HTR-8/SVneo (cell line): ENCODE measurements at regions not wholly inside any gene's neighbourhood (a gene's known extent, or its start where the extent isn't known, plus 50 kb on each side); places are given as distances from the start of the nearest gene placed in this dataset.
"Not testable (repeated sequence)": the region's sequence is repeated elsewhere in the genome, so short reads cannot be mapped to it uniquely, and the experiment has no call there.

Experiments
- DNase-seq: peaks from one replicate; pipeline ENCODE4 v3.0.0; 2011; ENCODE audit warnings: low spot score, mixed read lengths; ENCODE audit not compliant: insufficient read length
- FAIRE-seq: peaks from 2 replicates; lab custom pipeline; 2011; peaks lifted over from hg19 to GRCh38; lab: Jason Lieb, UNC

DNA sequence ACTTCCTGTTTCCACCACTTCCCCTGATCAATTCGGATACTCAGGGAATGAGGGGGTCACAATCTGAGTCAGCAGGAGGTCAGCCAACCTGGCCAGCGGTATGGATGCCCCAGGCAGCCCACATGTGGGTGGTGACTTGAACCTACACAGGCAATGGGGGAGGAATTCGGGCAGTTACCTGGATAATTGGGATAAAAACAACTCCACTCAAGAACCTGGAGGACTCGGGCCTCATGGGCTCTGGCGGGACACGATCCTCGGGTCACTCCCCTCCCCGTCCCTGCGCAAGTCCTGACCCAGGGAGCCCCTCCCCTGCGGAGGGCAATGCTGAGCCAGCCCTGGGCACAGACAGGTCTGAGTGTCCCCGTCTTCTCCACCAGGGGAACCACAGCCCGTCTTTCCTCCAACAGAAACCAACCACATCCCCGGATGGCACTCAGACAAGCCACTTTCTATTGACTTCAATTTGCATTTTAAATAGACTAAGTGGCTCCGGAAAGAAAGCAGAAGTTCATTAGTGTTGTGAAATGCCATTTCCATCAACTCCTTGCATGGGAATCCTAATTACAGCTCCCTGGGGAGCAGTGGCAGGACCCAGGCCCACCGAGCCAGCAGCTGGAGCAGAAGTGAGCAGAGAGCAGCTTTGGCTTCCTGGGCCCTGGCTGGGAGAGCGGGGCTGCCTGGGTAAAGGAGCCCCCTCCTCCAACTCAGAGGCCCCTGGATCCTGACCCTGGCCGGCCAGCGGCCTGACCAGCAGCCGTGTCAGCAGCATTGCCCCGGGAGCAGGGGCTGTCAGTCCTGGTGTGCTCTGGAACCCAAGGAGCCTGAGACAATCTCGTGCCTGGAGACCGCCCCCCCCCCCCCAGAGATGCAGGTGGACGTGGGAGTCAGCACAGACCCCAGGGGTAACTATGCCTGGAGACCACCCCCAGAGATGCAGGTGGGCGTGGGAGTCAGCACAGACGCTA, 374.1 kb downstream of the ADGRD1 start:
- no peak for DNase-seq
- FAIRE-seq = no peak

DNA sequence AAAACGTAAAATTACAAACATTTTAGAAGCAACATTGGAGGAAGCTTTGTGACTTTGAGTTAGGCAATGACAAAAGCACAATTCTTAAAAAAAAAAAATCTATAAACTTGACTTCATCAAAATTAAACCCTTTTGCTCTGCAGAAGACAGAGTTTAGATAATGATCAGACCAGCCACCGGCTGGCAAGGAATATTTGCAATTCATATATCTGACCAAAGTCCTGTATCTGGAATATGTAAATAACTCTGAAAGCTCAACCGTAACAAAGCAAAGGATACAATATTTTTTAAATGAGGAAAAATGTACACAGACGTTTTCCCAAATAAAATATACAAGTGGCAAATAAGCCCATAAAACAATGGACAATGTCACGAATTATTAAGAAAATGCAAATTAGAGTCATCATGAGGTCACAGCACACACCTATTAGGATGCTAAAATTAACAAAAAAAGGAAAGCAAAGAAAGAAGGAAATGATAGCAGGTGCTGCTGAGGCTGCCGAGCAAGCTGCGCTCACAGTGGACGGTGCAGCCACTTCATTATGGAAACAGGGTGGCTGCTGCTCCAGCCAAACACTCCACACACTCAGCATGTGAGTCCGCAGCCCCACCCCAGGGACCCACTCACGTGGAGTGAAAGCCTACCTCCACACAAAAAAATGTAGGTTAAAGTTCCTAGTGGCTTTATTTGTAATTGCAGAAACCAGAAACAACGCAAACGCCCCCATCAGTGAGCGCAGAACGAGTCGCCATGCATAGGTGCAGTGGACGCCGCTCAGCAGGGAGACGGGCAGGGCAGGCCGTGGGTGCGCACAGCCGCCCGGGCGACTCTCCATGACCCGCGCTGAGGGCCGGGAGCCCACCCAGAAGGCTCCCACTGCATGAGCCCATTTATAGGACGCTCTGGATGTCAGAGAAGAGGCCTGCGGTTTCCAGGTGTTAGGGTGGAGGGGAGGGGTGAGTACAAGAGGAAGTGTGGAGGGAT, 375.4 kb downstream of the ADGRD1 start:
- not testable (repeated sequence) for DNase-seq, FAIRE-seq

DNA sequence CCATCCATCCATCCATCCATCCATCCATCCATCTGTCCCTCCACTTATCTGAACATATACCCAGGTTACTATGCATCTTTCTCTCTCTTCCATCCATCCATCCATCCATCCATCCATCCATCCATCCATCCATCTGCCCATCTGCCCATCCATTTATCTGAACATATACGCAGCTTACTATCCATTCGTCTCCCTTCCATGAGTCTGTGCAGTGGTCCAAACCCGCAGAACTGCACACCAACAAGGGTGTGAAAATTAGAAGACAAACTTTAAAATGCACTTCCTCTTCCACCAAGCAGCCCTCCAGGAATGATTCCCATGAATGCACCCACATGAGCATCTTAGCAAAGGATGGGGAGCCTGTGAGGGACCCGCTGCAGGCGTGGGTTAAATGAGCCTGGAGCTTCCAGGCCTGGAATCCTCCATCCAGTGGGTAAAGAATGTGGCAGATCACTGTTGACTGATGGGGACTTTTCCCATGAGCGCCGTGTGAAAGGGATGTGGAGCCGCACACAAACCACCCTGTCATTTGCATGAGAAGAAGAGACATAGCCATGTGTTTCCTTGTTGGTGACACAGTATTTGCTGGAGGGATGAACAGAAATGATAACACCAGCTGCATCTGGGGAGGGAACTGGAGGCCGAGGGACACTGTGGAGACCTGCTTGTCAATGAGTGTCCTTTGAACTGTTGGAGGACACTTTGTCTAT, 376.6 kb downstream of the ADGRD1 start:
- DNase-seq = no peak
- FAIRE-seq = no peak

DNA sequence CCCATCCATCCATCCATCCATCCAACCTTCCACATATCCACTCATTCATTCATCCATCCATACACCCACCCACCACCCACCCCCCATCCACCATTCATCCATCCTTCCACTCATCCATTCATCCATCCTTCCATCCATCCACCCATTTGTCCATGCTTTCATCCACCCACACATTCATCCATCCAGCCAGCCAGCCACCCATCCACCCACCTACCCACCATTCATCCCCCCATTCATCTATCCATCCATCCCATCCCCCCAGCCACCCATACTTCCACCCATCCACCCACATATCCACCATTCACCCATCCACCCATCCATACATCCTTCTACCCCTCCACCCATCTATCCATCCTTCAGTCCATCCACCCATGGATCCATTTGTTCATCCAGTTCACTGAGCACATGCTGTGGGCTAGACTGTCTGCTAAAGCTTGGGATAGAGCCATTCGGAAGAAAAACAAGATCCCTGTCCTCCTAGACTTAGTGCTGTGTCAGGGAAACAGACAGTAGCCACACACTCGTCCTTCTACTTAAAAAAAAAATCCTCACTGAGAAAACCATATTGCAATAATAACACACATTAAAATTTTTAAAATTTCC, 377.5 kb downstream of the ADGRD1 start:
- DNase-seq (no peak), FAIRE-seq (no peak)

DNA sequence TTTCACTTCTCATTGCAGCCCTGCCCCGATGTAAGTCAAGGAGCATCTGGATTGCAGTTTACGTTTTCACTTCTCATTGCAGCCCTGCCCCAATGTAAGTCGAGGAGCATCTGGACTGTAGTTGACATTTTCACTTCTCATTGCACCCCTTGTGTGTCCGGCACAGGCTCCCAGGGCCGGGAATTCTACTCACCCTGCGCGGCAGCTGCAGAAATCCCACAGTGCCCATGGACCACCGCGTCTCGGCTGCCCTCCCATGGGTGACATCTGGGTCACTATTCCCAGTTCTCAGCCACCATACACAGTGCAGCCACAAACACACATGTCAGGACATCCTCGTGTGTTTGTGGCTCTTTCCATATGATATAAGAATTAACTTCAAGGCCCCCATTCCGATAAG, 378.5 kb downstream of the ADGRD1 start:
- no peak for FAIRE-seq

DNA sequence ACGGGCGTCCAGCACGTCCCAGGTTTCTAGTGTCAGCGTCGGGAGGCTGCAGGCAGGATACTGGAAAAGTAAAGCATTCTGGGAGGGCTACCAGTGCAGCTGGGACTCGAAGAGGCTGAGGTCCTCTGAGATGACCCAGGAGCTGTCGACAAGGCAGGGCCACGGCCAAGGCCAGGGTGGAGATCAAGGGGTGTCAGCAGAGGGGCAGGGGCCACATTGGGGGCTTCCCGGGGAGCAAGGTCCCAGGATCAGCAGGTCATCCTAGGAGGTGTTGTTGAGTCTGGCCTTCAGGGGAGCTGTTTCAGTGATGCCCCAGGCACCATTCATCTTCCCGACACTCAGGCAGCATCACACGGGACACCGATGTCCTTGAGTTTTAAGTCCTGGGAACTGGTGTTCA, 377.8 kb upstream of the SFSWAP start:
- DNase-seq = no peak

More for the DNA sequence above, 378.5 kb downstream of the ADGRD1 start:
- DNase-seq = no peak

DNA sequence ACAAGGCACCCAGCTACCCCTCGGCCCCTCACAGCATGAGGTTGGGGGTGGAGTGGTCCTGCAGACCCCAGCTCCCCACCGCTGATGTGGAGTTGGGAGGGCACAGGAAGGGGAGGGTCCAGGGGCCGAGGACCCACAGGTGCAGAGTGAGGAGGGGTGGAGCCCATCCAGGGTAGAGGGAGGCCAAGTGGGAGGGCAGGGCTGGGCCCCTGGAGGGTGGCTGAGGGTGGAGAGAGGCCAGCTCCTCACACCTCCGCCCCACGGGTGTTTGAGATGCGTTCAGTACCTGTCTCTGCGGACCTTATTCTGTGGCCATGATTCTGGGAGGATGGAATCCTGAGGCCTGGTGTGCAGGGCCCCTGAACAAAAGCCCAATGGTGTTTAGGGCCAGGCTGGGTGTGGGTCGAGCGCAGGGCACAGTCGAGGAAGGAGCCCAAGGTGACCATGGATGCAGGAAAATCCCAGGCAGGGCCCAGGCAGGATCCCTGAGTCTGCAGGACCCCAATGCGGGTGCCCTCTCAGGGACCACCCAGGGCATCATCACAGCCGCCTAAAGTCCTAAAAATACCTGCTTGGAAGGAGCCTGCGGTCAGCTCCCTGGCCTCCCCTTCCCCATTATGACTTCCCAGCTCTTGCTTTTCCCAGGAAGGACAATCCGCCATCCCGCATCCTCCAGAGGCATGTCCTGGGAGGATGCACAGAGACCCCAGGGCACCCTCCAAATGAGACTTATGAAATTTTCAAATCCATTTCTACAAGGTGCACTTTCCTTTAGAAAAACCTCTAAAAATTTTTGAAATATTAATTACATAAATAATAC, 377.1 kb upstream of the SFSWAP start:
- DNase-seq (no peak), FAIRE-seq (no peak)

More for the DNA sequence above, 377.8 kb upstream of the SFSWAP start:
- FAIRE-seq = no peak

DNA sequence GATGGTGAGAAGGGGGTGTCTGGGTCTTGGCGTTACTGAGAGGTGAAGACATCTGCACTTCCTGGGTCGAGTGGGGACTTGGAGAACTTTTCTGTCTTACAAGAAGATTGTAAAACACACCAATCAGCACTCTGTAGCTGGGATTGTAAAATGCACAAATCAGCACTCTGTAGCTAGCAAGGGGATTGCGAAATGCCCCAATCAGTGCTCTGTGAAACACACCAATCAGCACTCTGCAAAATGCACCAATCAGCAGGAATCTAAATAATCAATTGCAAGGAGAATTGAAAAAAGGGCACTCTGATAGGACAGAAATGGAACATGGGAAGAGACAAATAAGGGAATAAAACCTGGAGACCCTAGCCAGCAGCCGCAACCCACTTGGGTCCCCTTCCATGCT, 376.1 kb upstream of the SFSWAP start:
- DNase-seq = no peak
- no peak for FAIRE-seq

DNA sequence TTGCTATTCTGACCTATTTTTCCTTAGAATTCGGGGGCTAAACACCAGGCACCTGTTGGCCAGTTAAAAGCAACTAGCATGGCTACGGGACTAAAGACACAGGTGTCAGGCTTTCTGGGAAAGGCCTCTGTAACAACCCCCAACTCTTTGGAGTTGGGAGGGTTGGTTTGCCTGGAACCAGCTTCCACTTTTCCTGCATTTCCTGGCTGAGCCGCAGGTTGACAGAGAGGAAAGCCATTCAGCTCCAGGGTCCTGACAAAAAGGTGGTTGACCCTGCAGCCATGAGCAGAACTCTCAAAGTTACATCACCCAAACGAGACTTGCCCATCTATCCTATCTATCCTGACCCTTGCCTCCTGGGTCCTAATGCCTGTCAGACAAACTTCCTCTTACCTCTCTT, 375.4 kb upstream of the SFSWAP start:
- no peak for FAIRE-seq
- no peak for DNase-seq

DNA sequence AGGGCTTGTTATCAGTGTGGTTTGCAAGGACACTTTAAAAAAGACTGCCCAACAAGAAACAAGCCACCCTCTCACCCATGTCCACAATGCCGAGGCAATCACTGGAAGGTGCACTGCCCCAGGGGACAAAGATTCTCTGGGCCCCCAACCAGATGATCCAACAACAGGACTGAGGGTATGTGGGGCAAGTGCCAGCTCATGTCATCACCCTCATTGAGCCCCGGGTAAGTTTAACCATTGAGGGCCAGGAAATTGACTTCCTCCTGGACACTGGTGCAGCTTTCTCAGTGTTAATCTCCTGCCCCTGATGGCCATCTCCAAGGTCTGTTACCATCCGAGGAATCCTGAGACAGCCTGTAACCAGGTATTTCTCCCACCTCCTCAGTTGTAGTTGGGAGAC, 373.0 kb upstream of the SFSWAP start:
- not testable (repeated sequence) for DNase-seq, FAIRE-seq

DNA sequence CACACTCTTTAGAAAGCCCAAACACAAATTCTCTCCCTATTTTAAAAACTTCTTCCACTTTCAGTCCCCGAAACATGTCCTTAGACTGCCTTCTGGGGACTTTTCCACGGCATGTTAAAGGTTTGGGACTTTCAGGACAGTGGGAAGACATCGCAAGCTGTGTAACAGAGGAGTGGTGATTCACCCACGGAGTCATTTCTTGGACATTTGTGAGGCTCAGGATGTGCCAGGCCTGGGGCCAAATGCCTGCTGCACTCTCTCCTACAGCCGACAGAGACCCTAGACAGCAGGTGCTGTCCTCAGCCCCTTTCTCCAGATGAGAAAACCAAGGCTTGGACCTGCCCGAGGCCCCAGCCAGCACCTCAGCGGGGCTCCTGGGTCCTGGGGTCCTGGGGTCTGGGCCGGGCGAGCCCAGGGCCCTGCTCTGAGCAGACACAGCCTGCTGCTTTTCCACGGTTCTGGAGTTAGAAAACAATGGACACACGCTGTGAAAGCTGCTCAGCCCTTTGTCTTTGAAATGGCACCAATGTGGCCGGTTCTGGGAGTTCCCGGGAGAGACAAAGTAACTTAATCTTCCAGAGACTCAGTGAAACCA, 370.2 kb upstream of the SFSWAP start:
- no peak for FAIRE-seq
- no peak for DNase-seq

DNA sequence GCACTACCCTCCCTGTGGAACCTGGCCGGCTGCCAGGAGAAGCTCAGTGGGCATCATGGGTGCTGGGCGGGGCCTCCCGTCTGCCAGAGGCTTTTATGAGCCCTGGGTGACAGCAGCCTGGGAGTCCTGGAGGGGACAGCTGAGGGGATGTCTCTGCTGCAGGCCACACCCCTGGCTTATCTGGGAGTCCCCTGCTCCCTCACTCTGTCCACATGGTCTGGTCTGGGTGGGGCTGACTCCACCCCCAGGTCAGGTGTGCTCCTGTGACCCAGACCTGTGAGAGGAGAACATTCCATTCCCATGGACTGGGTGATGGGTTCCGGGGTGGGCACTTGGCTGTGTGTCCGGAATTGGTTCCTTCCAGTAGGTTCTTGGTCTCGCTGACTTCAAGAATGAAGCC, 369.3 kb upstream of the SFSWAP start:
- not testable (repeated sequence) for DNase-seq, FAIRE-seq

DNA sequence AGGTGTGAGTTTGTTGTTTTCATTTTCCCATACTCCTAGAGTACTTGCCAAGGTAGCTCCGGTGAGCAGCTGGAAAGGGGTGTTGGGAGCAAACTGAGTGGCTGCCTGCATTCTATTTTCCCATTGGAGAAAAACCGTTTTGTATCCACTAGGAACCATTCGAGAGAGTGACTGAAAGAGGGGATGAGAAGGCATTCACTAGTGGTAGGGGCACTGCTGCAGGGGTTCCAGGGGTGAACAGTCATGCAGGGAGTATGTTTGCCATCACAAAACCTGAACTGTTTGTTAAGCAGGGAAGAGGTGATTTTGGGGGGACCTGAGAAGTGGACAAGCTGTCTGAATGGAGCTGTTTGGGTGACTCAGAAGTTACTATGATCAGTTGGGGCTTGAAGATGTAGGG, 367.5 kb upstream of the SFSWAP start:
- DNase-seq, FAIRE-seq: not testable (repeated sequence)

DNA sequence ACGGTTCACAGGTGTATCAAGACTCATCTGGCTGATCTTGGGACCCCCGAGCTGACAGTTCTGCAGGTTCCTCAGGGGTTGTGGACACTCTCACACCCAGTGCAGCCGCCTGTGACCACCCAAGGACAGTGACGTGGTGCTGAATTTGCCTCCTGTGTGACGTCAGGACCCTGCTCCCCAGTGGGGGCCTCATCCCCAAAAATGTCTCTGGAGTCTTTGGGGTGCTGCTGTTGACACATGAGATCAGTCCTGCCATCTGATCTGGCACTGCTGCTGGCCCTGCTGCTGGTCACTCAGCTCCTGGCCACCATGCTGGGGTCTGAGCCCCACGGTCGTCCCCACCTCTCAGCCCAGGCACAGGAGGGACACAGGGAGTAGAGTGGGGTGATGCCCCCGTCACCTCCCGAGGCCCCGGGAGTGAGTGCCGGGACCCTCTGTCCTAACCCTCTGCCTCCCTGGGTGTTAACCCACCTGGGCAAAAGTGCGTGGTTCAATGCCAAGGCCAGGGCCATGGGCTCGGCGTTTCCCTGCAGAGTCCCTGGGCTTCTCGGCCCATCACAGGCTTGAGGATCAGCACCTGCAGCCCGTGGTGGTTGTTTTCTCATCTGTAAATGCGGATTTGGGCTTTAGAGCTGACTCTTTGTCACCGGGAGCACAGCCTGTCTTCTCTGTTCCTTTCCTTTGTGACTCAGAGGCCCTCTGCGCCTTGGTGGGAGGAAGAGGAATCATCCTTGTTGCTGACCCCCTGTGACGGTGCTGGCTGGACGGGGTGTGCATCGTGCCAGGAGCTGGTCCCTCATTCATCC, 366.0 kb upstream of the SFSWAP start:
- peak; percentile 26 for FAIRE-seq

DNA sequence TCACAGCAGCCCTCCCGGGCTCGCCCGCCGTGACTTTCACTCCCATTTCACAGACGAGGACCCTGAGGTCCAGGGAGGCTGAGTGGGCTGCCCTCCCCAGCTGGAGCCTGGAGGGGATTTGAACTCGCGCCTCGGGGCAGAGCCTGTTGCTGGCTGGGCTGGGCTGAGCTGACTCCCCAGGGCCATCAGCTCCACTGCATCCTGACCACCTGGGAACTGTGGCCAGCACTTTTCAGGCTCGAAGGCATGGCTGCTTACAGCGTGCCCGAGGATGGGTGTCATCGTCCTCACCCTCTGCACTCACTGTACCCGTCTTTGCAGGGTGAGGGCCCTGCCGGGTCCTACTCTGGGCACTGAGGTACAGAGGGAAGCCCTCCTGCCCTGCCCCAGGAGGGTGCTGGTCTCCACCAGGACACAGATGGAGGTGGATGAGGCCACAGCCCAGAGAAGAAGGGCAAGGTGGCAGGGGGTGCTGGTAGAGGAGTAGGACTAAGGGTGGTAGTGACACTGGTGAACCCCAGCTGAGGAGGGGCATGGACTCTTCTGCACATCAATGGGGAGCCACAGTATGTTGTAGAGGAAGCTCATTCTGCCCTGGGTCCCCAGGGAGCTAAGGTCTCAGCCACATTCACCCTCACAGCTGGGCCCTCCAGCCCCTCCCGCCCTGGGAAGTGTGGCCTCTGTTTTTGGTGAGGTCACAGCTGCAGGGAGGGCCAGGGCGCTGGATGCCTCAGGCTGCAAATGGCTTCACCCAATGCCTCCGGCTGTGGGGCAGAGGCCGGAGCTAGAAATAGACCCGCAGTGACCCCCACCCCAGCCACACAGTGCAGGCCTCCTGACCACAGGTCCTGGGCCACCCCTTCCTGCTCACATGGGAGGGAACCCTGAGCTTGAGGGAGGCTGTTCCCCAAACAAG, 365.1 kb upstream of the SFSWAP start:
- FAIRE-seq (no peak), DNase-seq (no peak)

More for the DNA sequence above, 366.0 kb upstream of the SFSWAP start:
- DNase-seq = not testable (repeated sequence)

DNA sequence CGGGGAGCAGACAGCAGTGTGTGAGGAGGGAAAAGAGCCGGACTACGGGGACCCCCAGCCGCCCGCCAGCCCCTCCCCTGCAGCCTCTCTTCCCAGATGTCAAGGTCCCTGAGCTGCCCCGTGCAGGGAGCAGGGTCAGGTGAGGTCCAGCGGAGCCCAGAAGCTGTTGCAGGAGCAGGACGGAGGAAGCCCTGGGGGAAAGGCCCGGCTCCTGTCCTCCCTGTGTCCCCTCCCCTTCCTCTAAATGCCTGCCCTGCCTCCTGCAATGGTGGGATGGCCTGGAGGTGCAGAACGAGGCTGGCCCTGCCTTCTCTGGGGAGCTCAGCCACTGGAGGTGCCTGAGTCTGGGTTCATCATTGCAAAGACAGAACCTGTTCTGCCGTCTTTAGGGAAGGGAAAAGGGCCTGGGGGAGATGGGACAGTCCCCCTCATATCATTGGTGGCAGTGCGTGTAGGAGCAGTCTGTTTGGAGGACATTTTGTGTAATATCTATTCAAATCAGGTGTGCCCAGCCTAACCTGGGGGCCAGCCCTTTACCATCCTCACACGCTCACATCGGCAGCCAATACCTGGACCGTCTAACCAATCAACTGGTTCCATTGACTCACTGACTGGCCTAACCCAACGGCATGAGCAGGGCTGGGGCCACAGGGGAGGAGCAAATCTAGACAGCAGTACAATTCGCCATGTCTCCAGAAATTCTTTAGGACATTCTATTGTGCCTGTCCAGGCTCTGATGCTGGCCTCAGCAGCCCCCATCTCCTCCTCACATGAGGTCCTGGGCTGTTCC, 364.1 kb upstream of the SFSWAP start:
- FAIRE-seq (no peak), DNase-seq (no peak)
